ENCODE measurements at regions not wholly inside any gene's neighbourhood (a gene's known extent, or its start where the extent isn't known, plus 50 kb on each side); places are given as distances from the start of the nearest gene placed in this dataset.

- TF ChIP-seq CTCF (IDR thresholded peaks at IDR 0.05; ENCODE audit: insufficient read depth, low read length) (no peak), POLR2AphosphoS5 (IDR thresholded peaks at IDR 0.05; ENCODE audit: low read depth) (no peak)
Measured at GRCh38 chr16:63975669-63976068, 1146.2 kb downstream of the CDH11 start.

Data from HL-60 (cell line).